AG09319 (cell line): ENCODE measurements at regions not wholly inside any gene's neighbourhood (a gene's known extent, or its start where the extent isn't known, plus 50 kb on each side); places are given as distances from the start of the nearest gene placed in this dataset.

Experiments used
- DNase-seq: peaks from one replicate; pipeline ENCODE4 v3.0.0-alpha.2; 2010; ENCODE audit warnings: low read depth; ENCODE audit errors: extremely low read depth
- CTCF ChIP-seq: IDR thresholded peaks from 2 replicates; pipeline ENCODE4 v1.5.1; 2011; ENCODE audit warnings: low read depth, mild to moderate bottlenecking, inconsistent platforms, low read length, moderate library complexity

- no peak for DNase-seq
- no peak for TF ChIP-seq CTCF
Observed at GRCh38 chr14:85943192-85943591, 413.2 kb downstream of the FLRT2 start.

GRCh38 chr14:85934886-85935254 is 404.9 kb downstream of the FLRT2 start:
- TF ChIP-seq CTCF = no peak
- DNase-seq = no peak

GRCh38 chr14:85934123-85934885 is 404.4 kb downstream of the FLRT2 start:
- no peak for DNase-seq
- no peak for TF ChIP-seq CTCF

GRCh38 chr14:85921241-85921640 is 391.3 kb downstream of the FLRT2 start:
- no peak for TF ChIP-seq CTCF
- no peak for DNase-seq

- no peak for TF ChIP-seq CTCF
- DNase-seq = no peak
Observed at GRCh38 chr14:85917716-85918115, 387.8 kb downstream of the FLRT2 start.

GRCh38 chr14:85915711-85916110 is 385.8 kb downstream of the FLRT2 start:
- DNase-seq = no peak
- TF ChIP-seq CTCF = no peak

GRCh38 chr14:85912141-85912540 is 382.2 kb downstream of the FLRT2 start:
- TF ChIP-seq CTCF = no peak
- DNase-seq = no peak
